Cardiac fibroblast (primary cell): ENCODE measurements at regions not wholly inside any gene's neighbourhood (a gene's known extent, or its start where the extent isn't known, plus 50 kb on each side); places are given as distances from the start of the nearest gene placed in this dataset.
"Not testable (repeated sequence)": the region's sequence is repeated elsewhere in the genome, so short reads cannot be mapped to it uniquely, and the experiment has no call there.

Experiments used
- DNase-seq, 2 donors: peaks; one replicate each; pipeline versions ENCODE4 v3.0.0 to v3.0.0-alpha.2; 2010; ENCODE audit warnings: low read depth in 2 of 2
- H3K4me3 ChIP-seq, 2 donors: replicated peaks in 1 of 2; 1 replicate in 1 of 2; 2 replicates in 1 of 2; pipeline ENCODE4 v1.5.1; 2011; ENCODE audit warnings: low read depth in 2 of 2, low read length in 2 of 2, mild to moderate bottlenecking in 2 of 2, moderate library complexity in 1 of 2
- CTCF ChIP-seq: IDR thresholded peaks from one replicate; pipeline ENCODE4 v1.5.1; 2011; ENCODE audit warnings: low read depth, mild to moderate bottlenecking, low read length, inconsistent platforms

DNA sequence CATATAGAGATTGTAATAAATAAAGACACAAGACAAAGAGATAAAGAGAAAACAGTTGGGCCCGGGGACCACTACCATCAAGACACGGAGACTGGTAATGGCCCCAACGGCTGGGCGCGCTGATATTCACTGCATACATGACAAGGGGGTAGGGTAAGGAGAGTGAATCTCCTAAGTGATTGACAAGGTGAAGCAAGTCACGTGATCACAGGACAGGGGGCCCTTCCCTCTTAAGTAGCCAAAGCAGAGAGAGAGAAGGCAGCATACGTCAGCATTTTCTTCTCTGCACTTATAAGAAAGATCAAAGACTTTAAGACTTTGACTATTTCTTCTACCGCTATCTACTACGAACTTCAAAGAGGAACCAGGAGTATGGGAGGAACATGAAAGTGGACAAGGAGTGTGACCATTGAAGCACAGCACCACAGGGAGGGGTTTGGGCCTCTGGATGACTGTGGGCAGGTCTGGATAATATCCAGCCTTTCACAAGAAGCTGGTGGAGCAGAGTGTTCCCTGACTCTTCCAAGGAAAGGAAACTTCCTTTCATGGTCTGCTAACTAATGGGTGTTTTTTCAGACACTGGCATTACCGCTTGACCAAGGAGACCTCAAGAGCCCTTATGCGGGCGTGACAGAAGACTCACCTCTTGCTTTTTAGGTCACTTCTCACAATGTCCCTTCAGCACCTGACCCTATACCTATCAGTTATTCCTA lies 75.6 kb downstream of the MRPL39 start:
- not testable (repeated sequence) for DNase-seq

DNA sequence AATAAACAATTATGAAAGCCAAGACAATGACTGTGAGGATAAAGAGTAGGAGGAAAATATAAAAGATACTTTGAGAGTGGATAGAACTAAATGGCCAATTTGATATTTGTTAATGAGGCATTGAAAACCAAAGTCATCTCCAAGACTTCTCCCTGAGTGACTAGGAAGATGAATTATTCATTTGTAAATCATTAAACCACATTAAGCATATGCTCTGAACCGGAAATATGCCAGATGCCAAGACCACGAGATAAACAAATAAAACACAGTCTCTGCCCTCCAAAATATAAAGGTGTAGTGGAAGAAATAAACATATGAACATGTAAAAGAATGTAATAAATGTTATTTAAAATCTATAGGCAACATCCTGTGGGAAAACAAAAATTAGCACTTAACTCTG lies 78.8 kb downstream of the MRPL39 start:
- no peak for DNase-seq
- no peak overlapping the region for H3K4me3 ChIP-seq
- no peak for TF ChIP-seq CTCF

More for the DNA sequence above, 75.6 kb downstream of the MRPL39 start:
- H3K4me3 ChIP-seq = not testable (repeated sequence)

DNA sequence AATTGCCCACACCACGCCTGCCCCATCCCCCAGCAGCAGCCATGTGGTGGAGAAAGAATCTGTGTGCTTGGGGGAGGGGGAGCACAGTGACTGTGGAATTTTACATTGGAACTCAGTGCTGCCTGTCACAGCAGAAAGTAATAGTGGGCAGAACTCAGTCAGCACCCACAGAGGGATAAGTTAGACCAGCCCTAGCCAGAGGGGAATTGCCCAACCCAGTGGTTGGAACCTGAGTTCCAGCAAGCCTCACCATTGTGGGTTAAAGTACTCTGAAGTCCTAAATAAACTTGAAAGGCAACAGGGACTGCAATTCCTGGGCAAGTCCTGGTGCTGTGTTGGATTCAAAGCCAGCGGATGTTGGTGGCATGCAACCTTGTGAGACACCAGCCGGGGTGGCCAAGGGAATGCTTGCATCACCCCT lies 88.8 kb downstream of the MRPL39 start:
- no peak for TF ChIP-seq CTCF
- no peak for DNase-seq
- no peak overlapping the region for H3K4me3 ChIP-seq

- peak; percentile 6 to 9 for DNase-seq
- TF ChIP-seq CTCF = no peak
- no peak overlapping the region for H3K4me3 ChIP-seq
Measured at GRCh38 chr21:25515484-25516405, 91.5 kb downstream of the MRPL39 start.

GRCh38 chr21:25513810-25514209 lies 93.5 kb downstream of the MRPL39 start:
- TF ChIP-seq CTCF = no peak
- no peak for DNase-seq
- no peak overlapping the region for H3K4me3 ChIP-seq

DNA sequence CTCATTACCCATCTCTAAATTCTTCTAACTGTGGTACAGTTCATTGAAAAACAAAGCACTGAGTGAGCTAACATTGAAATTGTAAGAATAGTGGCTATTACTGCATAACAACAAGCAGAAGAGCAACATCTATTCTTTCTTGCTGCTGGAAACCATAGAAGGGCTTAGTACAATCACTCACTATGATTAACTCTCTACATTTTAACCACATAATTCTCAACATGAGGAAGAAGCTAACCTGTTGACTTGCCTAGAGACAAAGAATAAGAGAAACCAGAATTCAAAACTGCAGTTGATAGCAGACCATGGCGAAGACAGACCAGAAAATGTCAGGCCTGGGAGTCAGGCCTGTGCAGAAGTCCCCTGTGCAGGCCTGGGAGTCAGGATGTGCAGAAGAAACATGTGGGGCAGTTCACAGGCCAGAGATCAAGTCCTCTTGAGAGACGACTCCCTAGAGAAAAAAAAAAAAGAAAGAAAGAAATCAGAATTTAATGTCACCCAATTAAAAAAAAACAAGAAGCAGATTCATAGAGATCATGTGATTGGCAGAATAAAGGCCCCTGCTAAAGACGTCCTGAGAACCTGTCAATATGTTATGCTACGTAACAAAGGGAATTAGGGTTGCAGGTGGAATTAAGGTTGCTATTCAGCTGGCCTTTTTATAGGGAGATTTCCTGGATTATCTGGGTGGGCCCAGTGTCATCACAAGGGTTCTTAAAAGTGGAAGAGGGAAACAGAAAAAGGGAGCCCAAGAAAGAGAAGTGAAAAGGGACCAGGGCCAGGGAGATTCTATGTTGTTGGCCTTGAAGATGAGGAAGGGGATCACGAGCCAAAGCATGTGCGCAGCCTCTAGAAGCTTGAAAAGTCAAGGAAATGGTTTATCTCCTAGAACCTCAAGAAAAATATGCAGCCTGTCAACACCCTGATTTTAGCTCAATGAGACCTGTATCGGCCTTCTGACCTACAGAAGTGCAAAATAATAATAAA lies 94.9 kb downstream of the MRPL39 start:
- no peak for TF ChIP-seq CTCF
- no peak overlapping the region for H3K4me3 ChIP-seq
- no peak for DNase-seq
